Erythroblast (primary cell): ENCODE measurements at regions not wholly inside any gene's neighbourhood (a gene's known extent, or its start where the extent isn't known, plus 50 kb on each side); places are given as distances from the start of the nearest gene placed in this dataset.

Experiments
- GATA1 ChIP-seq: IDR thresholded peaks from 2 replicates; pipeline ENCODE4 v1.6.1; 2011; ENCODE audit warnings: low read depth, mild to moderate bottlenecking, control low read depth, low read length, moderate library complexity
- POLR2A ChIP-seq: IDR thresholded peaks from 2 replicates; pipeline ENCODE4 v1.6.1; 2011; ENCODE audit warnings: mild to moderate bottlenecking, low read length

GRCh38 chr15:88983861-88984429, 70.8 kb upstream of the MFGE8 start:
- TF ChIP-seq POLR2A = no peak
- no peak for TF ChIP-seq GATA1
